Testis (tissue), 2 donors: ENCODE measurements at regions not wholly inside any gene's neighbourhood (a gene's known extent, or its start where the extent isn't known, plus 50 kb on each side); places are given as distances from the start of the nearest gene placed in this dataset.

Experiments
- DNase-seq: peaks from one replicate; pipeline ENCODE4 v3.0.0-alpha.2; 2019
- H3K27ac ChIP-seq, 2 donors: fragments of 200-600 bp; sonication (generic); one replicate each; pipeline ENCODE4 v1.5.1; 2019
- H3K27me3 ChIP-seq: fragments of 200-600 bp; sonication (generic); one replicate; pipeline ENCODE4 v1.5.1; 2019
- H3K36me3 ChIP-seq: fragments of 200-600 bp; sonication (generic); one replicate; pipeline ENCODE4 v1.5.1; 2017; ENCODE audit warnings: low read depth; ENCODE audit errors: missing control alignments
- H3K4me1 ChIP-seq: fragments of 200-600 bp; sonication (generic); one replicate; pipeline ENCODE4 v1.5.1; 2019
- H3K4me3 ChIP-seq, 2 donors: fragments of 200-600 bp; sonication (generic); one replicate each; pipeline ENCODE4 v1.5.1; 2017 to 2019
- H3K9me3 ChIP-seq: fragments of 200-600 bp; sonication (generic); one replicate; pipeline ENCODE4 v1.5.1; 2017
- POLR2A ChIP-seq: fragments of 450-650 bp; IDR thresholded peaks from one replicate; pipeline ENCODE4 v1.6.1; 2017; ENCODE audit warnings: antibody characterized with exemption, mild to moderate bottlenecking, moderate library complexity
- WGBS, 2 donors: methylation state at CpG; one replicate each; pipeline ENCODE4 v1.1.5; 2018; 5-methylcytosine and 5-hydroxymethylcytosine counted together
- intact Hi-C: fragments of 100-400 bp; cut with DNase I; formaldehyde crosslinking; loops from one replicate; pipeline ENCODE4 v1.15.1; 2023; ENCODE audit warnings: low total_unique reads
- TF ChIP-seq, protein P1 (sequence below), 3 experiments: fragments of 450-650 bp in 2 of 3; fragments of 200-600 bp in 1 of 3; sonication (generic) in 1 of 3; IDR thresholded peaks; one replicate each; pipeline ENCODE4 v1.5.1; 2016 to 2019; ENCODE audit warnings: antibody characterized with exemption in 3 of 3, mild to moderate bottlenecking in 2 of 3, moderate library complexity in 1 of 3

DNA sequence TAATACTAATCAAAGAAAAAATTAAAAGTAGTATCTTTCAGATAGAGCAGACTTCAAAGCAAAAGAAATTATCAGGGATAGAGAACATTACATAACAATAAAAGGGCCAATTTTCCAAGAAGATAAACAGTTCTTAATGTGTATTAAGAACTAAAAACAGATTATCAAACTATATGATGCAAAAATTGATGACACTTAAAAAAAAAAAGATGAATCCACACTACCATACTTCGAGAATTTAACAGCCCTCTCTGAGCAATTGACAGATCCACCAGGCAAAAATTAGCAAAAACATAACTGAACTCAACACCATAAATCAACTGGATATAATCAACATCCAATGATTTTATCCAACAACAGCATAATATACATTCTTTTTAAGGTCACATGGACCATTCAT lies 686.5 kb downstream of the LRFN5 start:
- TF ChIP-seq, protein P1, sequence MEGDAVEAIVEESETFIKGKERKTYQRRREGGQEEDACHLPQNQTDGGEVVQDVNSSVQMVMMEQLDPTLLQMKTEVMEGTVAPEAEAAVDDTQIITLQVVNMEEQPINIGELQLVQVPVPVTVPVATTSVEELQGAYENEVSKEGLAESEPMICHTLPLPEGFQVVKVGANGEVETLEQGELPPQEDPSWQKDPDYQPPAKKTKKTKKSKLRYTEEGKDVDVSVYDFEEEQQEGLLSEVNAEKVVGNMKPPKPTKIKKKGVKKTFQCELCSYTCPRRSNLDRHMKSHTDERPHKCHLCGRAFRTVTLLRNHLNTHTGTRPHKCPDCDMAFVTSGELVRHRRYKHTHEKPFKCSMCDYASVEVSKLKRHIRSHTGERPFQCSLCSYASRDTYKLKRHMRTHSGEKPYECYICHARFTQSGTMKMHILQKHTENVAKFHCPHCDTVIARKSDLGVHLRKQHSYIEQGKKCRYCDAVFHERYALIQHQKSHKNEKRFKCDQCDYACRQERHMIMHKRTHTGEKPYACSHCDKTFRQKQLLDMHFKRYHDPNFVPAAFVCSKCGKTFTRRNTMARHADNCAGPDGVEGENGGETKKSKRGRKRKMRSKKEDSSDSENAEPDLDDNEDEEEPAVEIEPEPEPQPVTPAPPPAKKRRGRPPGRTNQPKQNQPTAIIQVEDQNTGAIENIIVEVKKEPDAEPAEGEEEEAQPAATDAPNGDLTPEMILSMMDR (IDR thresholded peaks at IDR 0.05): no peak
- TF ChIP-seq POLR2A: no peak
- no peaks in the 10 kb centered on the region for H3K36me3 ChIP-seq
- no peaks in the 10 kb centered on the region for H3K9me3 ChIP-seq
- no peak overlapping the region for H3K4me3 ChIP-seq
- WGBS, 2 donors: 76 to 91% methylated on average over 1 of the region's 1 CpG
- no peak overlapping the region for H3K27ac ChIP-seq
- H3K27me3 ChIP-seq: no peaks in the 10 kb centered on the region
- intact Hi-C loops: no loop called here
- DNase-seq: no peak
- no peaks in the 10 kb centered on the region for H3K4me1 ChIP-seq

DNA sequence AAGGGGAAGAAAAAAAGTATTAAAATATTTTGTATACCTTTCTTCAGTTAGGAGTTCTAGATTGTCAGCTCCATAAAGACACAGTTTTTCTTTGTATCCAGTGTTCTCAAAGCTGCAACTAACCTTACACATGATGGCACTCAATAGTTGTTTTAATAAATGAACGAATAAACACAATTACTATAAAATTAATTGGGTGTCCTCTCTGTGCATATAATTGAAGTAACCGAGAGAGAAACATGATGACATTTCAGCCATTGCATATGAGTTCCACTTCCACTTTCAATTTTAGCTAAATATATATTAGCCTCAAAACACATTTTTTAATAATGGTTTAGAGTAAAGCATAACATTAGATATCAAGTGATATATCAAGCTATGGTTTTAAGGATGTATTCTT lies 671.2 kb downstream of the LRFN5 start:
- 74 to 77% methylated on average over 2 of the region's 2 CpGs for WGBS, 2 donors
- H3K4me3 ChIP-seq: no peak overlapping the region
- TF ChIP-seq, protein P1 (IDR thresholded peaks at IDR 0.05): no peak
- TF ChIP-seq POLR2A: no peak
- no peaks in the 10 kb centered on the region for H3K9me3 ChIP-seq
- DNase-seq: no peak
- H3K27me3 ChIP-seq: no peaks in the 10 kb centered on the region
- H3K36me3 ChIP-seq: no peaks in the 10 kb centered on the region
- H3K27ac ChIP-seq: no peak overlapping the region
- intact Hi-C loops: no loop called here
- no peaks in the 10 kb centered on the region for H3K4me1 ChIP-seq

DNA sequence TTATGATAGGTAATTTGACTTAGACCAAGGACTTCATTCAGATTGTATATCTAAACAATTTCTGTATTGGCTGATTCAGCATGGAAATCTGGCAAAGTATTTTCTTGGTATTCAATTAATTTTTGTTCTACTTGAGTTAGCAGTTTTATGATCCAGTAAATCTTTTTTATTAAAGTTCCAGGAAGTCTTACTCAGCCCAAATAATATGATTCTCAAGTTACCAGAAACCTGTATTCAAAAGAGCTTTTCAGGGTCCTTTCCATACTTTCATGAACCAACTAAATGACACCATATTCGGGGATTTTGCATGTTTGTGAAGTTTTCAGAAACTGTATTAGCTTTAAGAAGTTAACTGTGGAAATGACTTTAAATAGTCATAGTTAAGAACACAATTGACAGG lies 662.6 kb downstream of the LRFN5 start:
- no peak for TF ChIP-seq POLR2A
- TF ChIP-seq, protein P1 (IDR thresholded peaks at IDR 0.05): no peak
- no peak for DNase-seq
- no peaks in the 10 kb centered on the region for H3K36me3 ChIP-seq
- no peak overlapping the region for H3K4me3 ChIP-seq
- 91 to 98% methylated on average over 1 of the region's 1 CpG for WGBS, 2 donors
- H3K9me3 ChIP-seq: no peaks in the 10 kb centered on the region
- no peaks in the 10 kb centered on the region for H3K27me3 ChIP-seq
- H3K27ac ChIP-seq: no peak overlapping the region
- intact Hi-C loops: no loop called here
- H3K4me1 ChIP-seq: no peaks in the 10 kb centered on the region

DNA sequence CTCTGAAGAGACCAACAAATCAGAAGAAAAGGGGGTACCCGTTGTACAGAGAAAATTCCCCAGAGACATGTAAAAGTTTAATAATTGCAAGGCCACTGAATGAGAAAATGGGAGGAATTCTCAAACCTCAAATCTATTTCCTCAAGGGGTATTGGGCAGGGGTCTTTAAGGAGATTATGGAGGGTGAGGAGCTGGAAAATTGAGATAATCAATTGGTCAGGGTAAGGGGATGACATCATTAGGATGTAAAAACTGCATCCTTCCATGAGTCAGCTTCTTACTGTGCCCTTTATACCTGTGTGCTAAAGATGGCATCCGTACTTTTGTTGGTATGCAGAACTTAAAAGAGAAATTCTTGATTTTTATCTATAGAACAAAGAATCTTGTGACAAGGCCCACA lies 641.5 kb downstream of the LRFN5 start:
- TF ChIP-seq, protein P1 (IDR thresholded peaks at IDR 0.05): no peak
- no peak for TF ChIP-seq POLR2A
- intact Hi-C loops: no loop called here
- no peak overlapping the region for H3K4me3 ChIP-seq

DNA sequence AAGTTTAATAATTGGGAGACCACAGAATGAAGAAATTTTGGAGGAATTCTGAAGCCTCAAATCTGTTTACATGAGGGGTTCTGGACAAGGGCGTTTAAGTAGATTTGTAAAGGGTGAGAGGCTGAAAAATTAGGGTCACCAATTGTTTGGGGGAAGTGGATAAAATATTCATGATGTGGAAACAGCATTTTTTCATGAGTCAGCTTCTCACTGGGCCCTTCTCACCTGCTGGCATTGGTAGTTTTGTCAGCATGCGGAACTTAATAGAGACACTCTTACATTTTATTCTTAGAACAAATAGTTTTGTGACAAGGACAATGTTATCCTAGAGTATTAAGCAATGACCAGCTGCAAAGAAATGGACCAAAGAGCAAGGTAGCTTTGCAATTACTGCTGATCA lies 634.4 kb downstream of the LRFN5 start:
- TF ChIP-seq, protein P1 (IDR thresholded peaks at IDR 0.05): no peak
- no peak for TF ChIP-seq POLR2A
- no peak overlapping the region for H3K4me3 ChIP-seq
- intact Hi-C loops: no loop called here
- no peak for DNase-seq
- no peaks in the 10 kb centered on the region for H3K4me1 ChIP-seq
- no peaks in the 10 kb centered on the region for H3K36me3 ChIP-seq
- H3K27me3 ChIP-seq: no peaks in the 10 kb centered on the region
- no peak overlapping the region for H3K27ac ChIP-seq
- H3K9me3 ChIP-seq: no peaks in the 10 kb centered on the region
- 88 to 94% methylated on average over 2 of the region's 2 CpGs for WGBS, 2 donors

More for the DNA sequence above, 641.5 kb downstream of the LRFN5 start:
- Histone ChIP-seq H3K4me1 (no peaks in the 10 kb centered on the region), H3K27me3 (no peaks in the 10 kb centered on the region), H3K9me3 (no peaks in the 10 kb centered on the region), H3K27ac (no peak overlapping the region), H3K36me3 (no peaks in the 10 kb centered on the region)
- no peak for DNase-seq
- 67 to 97% methylated on average over 2 of the region's 2 CpGs for WGBS, 2 donors
